ENCODE measurements at regions not wholly inside any gene's neighbourhood (a gene's known extent, or its start where the extent isn't known, plus 50 kb on each side); places are given as distances from the start of the nearest gene placed in this dataset.
"Not testable (repeated sequence)": the region's sequence is repeated elsewhere in the genome, so short reads cannot be mapped to it uniquely, and the experiment has no call there.

DNA sequence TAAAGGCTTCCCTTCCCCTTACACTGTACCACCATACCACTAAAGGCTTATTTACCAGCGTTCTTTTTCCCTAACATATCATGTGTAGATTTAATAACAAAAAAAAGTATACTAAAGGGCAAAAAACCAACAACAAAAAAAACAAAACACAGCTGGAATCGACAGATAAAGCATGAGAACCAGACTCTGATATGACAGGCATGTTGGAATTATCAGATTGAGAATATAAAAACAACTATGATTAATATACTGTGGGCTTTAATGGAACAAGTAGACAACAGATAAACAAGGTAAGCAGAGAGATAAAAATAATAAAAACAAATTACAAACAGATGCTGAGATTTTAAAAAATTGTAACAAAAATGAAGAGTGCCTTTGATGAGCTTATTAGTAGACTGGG lies 754.1 kb upstream of the MDGA2 start:
- DNase-seq (ENCODE audit: low read depth in 2 of 2): no peak

- DNase-seq (ENCODE audit: low read depth in 2 of 2): no peak
Measured at GRCh38 chr14:48417715-48418500, 742.5 kb upstream of the MDGA2 start.

DNA sequence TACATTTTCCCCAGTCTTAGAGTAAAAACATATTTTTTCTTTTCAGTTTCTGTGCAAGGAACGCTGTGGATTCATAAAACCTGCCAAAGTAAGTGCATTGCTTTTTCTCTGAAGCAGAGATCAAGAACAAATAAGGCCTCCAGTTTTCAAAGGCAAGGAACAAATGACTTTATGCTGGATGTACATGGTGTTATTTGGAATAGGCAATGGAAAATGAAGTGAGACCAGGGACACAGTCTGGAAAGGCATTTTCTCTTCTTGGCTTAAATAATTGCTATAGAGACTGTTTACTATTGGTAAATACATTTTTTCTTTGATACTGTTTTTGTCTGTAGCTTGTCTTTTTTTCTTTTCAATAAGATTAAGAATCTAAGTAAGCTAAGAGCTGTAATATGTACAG lies 725.9 kb upstream of the MDGA2 start:
- DNase-seq (ENCODE audit: low read depth in 2 of 2): no peak

- no peak for DNase-seq (ENCODE audit: low read depth in 2 of 2)
Measured at GRCh38 chr14:48398675-48399282, 723.4 kb upstream of the MDGA2 start.

DNA sequence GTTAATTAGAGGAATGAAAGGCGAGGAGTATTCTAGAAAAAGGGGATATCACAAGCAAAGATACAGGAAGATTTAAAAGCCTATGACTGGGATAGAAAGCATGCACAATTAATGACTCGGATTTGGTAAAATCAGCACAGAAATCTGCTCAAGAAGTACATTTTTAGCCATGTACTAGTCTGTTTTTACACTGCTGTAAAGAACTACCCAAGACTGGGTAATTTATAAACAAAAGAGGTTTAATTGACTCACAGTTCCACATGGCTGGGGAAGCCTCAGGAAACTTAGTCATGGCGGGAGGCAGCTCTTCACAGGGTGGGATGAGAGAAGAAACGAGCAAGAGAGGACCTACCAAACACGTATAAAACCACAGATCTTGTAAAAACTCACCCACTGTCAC lies 716.3 kb upstream of the MDGA2 start:
- DNase-seq (ENCODE audit: low read depth in 2 of 2): no peak

- no peak for DNase-seq (ENCODE audit: low read depth in 2 of 2)
Measured at GRCh38 chr14:48390346-48390745, 714.9 kb upstream of the MDGA2 start.

DNA sequence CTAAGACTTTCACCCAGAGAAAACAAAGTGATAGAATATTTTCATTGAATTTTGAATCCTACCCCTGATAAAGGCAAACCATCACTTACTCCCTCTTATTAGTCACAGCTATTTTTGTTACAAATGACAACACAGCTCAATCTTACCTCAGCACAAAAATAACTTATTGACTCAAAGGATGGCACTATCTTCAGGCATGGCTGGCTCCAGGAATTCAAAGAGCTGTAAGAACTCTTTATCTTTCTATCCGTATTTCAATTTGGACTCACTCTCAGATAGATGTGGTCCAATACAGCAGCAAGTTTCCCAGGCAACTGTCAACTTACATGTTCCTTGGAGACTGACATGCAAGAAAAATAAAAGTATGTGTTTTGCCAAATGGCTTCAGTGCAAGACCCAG lies 709.4 kb upstream of the MDGA2 start:
- no peak for DNase-seq (ENCODE audit: low read depth in 2 of 2)

DNA sequence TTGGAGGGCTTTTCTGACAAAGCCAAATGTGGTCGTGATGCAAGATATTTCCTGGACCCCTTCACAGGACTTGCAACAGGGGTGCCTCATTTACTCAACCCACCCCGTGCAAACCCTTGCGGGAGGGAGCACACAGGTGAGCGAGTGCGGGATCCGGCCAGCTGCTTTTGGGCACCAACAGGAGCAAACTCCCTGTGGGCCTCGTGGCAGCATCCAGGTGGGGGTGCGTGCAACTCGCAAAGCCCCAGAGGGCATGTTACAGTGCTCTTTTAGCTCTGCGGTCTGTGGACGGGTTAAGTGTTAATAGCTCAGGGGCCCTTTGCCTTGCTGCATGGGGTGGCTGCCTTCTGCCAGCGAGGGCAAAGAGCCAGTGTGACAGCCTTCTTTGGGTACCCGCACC lies 707.6 kb upstream of the MDGA2 start:
- DNase-seq (ENCODE audit: low read depth in 2 of 2): no peak

DNA sequence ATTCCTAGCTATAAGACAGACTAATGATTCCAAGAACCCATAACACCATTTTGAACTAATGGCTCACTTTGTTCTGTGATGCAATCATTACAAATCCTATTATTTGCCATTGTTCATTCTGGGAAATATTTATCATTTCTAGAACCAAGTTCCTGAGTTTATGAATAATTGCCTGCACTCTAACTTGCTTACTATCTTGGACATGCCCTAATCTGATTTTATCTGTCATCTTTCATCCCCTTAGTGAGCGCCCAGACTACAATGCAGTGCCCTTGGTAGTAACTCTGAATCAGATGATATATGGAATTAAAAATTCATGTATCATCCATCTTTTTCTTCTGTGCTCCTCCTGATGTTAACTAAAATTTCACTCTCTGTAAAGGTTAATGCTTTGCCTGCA lies 703.1 kb upstream of the MDGA2 start:
- DNase-seq (ENCODE audit: low read depth in 2 of 2): no peak

DNA sequence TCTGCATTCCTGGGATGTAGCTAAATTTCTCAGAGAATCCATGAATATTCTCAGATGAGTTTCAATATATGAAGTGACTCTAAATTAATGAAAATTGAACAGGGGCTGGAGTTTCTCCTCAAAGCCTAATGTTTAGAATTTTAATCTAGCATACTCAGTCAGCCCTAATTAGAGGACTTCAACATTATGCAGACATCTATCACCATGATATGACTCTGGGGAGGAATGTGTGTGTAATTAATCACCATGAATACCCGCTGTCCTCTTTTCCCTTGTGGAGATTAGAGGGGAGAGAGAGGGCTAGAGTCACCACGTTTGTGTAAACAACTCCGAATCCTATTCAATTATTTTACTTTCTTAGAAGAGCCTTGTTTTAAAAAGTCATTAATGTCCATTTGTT lies 698.6 kb upstream of the MDGA2 start:
- no peak for DNase-seq (ENCODE audit: low read depth in 2 of 2)

GRCh38 chr14:48350971-48351370 lies 675.6 kb upstream of the MDGA2 start:
- no peak for DNase-seq (ENCODE audit: low read depth in 2 of 2)

- DNase-seq (ENCODE audit: low read depth in 2 of 2): no peak
Measured at GRCh38 chr14:48349689-48350088, 674.3 kb upstream of the MDGA2 start.

DNA sequence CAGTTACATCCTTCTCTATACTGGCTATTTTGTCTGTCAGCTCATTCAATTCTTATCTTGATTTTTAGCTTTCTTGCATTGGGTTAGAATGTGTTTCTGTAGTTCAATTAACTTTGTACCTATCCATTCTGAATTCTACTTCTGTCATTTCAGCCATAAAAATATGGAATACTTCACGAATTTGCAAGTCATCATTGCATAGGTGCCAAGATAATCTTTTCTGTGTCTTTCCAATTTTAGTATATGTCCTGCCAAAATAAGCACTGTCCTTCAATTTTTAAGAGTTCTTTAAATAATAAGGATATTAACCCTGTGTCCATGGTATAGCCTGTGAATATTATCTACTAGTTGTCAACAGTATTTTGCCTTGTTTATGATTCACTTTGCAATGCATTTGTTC lies 665.7 kb upstream of the MDGA2 start:
- DNase-seq (ENCODE audit: low read depth in 2 of 2): no peak

- DNase-seq (ENCODE audit: low read depth in 2 of 2): no peak
Measured at GRCh38 chr14:48333221-48333920, 658.0 kb upstream of the MDGA2 start.

DNA sequence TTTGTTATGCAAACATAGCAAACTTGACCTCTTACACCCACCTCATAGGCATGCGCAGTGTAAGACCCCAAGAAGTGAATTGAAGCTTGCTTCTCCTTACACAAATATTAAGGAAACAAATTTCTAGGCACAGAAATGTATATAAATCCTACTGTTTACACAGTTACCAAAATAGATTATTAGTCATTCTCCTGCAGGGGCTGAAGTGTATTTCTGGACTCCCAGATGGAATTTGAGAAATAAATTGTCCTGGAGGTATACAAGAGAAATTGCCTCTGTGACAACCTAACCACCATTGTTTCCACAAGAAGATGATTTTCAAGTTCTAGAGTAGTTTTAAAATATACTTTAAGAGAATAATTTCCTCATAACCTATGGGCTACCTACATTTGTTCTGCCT lies 656.0 kb upstream of the MDGA2 start:
- no peak for DNase-seq (ENCODE audit: low read depth in 2 of 2)

- no peak for DNase-seq (ENCODE audit: low read depth in 2 of 2)
Measured at GRCh38 chr14:48325486-48325885, 650.1 kb upstream of the MDGA2 start.

DNA sequence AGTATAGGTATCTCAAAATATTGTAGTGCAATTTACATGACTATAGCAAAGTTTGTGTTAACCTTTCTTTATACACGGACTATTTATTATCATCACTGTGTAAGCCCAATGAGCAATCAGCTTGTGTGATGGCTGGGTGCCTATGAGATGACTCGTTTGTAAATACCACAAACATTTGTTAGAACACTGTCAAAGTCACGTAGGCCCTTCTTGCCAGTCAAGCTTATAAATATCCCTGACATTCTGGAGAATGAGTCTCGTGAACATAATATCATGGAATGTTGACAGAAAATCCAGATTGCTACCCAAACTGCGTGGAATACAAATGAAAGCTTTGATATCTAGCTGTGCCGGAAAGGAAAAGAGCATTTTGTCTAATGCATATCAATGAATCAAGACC lies 648.3 kb upstream of the MDGA2 start:
- DNase-seq (ENCODE audit: low read depth in 2 of 2): no peak

DNA sequence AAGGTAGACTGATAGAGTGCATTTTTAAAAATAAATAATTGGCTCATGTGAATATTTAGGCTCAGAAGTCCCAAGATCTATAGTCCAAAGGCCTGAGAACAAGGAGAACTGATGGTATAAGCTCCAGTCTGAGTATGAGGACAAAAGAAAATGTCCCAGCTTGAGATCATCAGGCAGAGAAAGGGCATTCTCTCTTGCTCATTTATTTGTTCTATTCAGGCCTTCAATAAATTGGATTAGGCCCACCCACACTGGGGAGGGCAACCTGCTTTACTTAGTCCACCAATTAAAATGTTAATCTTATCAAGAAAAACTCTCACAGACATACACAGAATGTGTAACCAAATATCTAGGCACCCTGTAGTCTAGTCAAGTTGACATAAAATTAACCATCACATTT lies 644.4 kb upstream of the MDGA2 start:
- DNase-seq (ENCODE audit: low read depth in 2 of 2): no peak

DNA sequence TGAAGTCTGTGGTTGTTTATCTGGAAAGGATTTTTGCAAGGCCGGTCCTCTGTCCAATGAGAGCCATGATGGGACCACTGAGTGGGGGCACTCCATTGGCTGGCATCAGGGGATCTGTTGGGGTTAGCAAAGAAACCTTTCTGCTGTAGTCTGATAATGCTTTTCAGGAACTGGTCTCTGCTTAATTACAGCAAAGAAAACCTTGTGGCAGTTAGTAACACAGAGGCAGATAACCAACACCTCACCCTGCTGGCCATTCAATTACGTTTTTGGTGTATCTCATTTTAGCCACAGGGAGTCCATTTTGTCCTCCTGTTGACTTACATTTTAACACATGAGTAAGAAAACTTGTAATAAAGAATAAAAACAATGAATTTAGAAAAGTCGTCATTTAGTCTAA lies 629.3 kb upstream of the MDGA2 start:
- no peak for DNase-seq (ENCODE audit: low read depth in 2 of 2)

DNA sequence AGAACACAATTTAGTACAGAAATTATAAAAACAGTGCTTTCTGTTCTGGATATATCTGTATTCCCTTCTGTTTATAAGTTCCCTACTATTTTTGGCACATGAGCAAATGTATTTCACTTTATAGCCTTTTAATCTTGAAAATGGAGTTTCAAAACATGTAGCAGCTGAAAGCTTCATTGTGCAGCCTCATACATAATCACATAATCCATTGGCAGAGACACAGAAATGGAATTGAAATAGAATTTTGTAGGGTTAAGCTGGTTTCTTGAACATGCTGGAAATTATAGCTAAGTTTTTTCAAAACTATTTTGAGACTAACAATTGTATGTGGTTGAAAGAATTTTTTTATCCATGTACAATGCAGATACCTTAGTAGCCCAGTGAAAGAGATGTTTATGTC lies 614.3 kb upstream of the MDGA2 start:
- no peak for DNase-seq (ENCODE audit: low read depth in 2 of 2)

DNA sequence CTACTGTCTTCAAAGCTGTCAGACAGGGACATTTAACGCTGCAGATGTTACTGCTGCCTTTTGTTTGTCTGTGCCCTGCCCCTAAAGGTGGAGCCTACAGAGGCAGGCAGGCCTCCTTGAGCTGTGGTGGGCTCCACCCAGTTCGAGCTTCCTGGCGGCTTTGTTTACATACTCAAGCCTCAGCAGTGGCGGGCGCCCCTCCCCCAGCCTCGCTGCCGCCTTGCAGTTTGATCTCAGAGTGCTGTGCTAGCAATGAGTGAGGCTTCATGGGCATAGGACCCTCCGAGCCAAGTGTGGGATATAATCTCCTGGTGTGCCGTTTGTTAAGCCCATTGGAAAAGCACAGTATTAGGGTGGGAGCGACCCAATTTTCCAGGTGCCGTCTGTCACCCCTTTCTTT lies 609.8 kb upstream of the MDGA2 start:
- not testable (repeated sequence) for DNase-seq (ENCODE audit: low read depth in 2 of 2)

DNA sequence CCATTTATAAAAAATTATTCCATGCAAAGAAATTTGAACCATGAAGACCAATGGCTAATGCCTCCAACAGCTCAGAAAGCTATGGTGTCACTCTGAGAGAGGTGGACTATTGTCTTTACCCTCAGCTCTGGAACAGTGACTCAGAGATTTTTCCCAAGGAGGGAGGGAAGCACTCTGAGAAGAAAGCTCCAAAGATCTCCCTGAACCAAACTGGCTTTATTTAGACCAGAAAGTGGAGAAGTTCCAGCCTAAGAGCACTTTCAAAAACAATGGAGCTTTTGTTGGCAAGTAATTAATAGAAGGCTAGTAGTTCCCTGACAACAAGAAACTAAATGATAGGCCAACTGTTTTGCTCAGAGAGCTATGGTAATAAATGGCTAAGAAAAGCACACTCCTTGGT lies 599.9 kb upstream of the MDGA2 start:
- DNase-seq (ENCODE audit: low read depth in 2 of 2): no peak

DNA sequence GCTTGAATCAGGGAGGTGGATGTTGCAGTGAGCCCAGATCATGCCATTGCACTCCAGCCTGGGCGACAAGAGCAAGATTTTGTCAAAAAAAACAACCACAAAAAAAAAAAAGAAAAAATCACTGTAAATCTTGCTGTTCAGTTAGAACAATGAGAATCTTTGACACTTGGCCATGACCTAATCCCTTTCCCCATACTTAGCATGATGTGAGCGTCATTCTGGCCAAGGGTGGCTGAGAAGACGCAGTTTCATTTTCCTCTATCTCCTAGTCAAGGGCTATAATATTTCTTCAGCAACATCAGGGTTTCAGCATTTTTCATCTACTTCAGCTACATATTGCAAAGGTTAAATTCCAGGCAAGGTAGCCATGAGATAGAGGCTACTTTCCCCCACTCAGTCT lies 599.4 kb upstream of the MDGA2 start:
- no peak for DNase-seq (ENCODE audit: low read depth in 2 of 2)
